Cardiac muscle cell (in vitro differentiated cells and primary cell): ENCODE measurements at regions not wholly inside any gene's neighbourhood (a gene's known extent, or its start where the extent isn't known, plus 50 kb on each side); places are given as distances from the start of the nearest gene placed in this dataset.

Experiments used
- DNase-seq, 2 donors: peaks; one replicate each; pipeline versions ENCODE4 v3.0.0 to v3.0.0-alpha.2; 2010 to 2017; ENCODE audit warnings: low read depth in 1 of 2, low spot score in 1 of 2
- H3K27ac ChIP-seq: fragments of 200-600 bp; sonication (generic); 2 replicates; pipeline ENCODE4 v1.5.1; 2016
- H3K27me3 ChIP-seq: fragments of 200-600 bp; sonication (generic); 2 replicates; pipeline ENCODE4 v1.6.0; 2016; ENCODE audit warnings: control low read depth
- H3K36me3 ChIP-seq: fragments of 200-600 bp; sonication (generic); 2 replicates; pipeline ENCODE4 v1.5.1; 2016; ENCODE audit warnings: control low read depth
- H3K4me1 ChIP-seq: fragments of 200-600 bp; sonication (generic); 2 replicates; pipeline ENCODE4 v1.8.1; 2017; ENCODE audit warnings: low read depth, mild to moderate bottlenecking, mixed run types
- H3K4me3 ChIP-seq: fragments of 200-600 bp; sonication (generic); 2 replicates; pipeline ENCODE4 v1.5.1; 2016; ENCODE audit warnings: mild to moderate bottlenecking
- H3K9me3 ChIP-seq: fragments of 200-600 bp; sonication (generic); 2 replicates; pipeline ENCODE4 v1.5.1; 2017; ENCODE audit warnings: low read depth, mild to moderate bottlenecking, control low read depth
- CTCF ChIP-seq: IDR thresholded peaks from 2 replicates; pipeline ENCODE4 v1.5.1; 2012; ENCODE audit warnings: low read depth, mild to moderate bottlenecking, low read length

- peak in 1 of 2 donors; percentile 24 for DNase-seq
- H3K9me3 ChIP-seq, result no peaks in the 10 kb centered on the region
- H3K27ac ChIP-seq, result no peak overlapping the region
- H3K36me3 ChIP-seq, result no peaks in the 10 kb centered on the region
- H3K4me3 ChIP-seq, result no peak overlapping the region
- TF ChIP-seq CTCF, result no peak
- H3K27me3 ChIP-seq, result no peaks in the 10 kb centered on the region
- H3K4me1 ChIP-seq, result peaks cover 9% of the 10 kb centered on the region
Measured at GRCh38 chr3:79881431-79881830, 113.6 kb upstream of the ROBO1 start.

GRCh38 chr3:79878708-79879107, 110.9 kb upstream of the ROBO1 start:
- Histone ChIP-seq H3K27me3 (no peaks in the 10 kb centered on the region), H3K4me3 (no peak overlapping the region), H3K27ac (no peak overlapping the region), H3K9me3 (no peaks in the 10 kb centered on the region), H3K4me1 (peaks cover 7% of the 10 kb centered on the region), H3K36me3 (no peaks in the 10 kb centered on the region)
- no peak for DNase-seq
- no peak for TF ChIP-seq CTCF

- Histone ChIP-seq H3K36me3 (no peaks in the 10 kb centered on the region), H3K4me1 (peaks cover 7% of the 10 kb centered on the region), H3K27ac (no peak overlapping the region), H3K27me3 (no peaks in the 10 kb centered on the region), H3K9me3 (no peaks in the 10 kb centered on the region), H3K4me3 (no peak overlapping the region)
- peak in 1 of 2 donors; percentile 28 for DNase-seq
- TF ChIP-seq CTCF, result no peak
Measured at GRCh38 chr3:79874646-79875045, 106.8 kb upstream of the ROBO1 start.

- no peaks in the 10 kb centered on the region for H3K9me3 ChIP-seq
- no peak overlapping the region for H3K4me3 ChIP-seq
- no peaks in the 10 kb centered on the region for H3K27me3 ChIP-seq
- H3K36me3 ChIP-seq, result no peaks in the 10 kb centered on the region
- H3K27ac ChIP-seq, result no peak overlapping the region
- DNase-seq, result peak in 1 of 2 donors; percentile 77
- peaks cover 7% of the 10 kb centered on the region for H3K4me1 ChIP-seq
- no peak for TF ChIP-seq CTCF
Measured at GRCh38 chr3:79872483-79872882, 104.7 kb upstream of the ROBO1 start.

GRCh38 chr3:79871656-79872055, 103.9 kb upstream of the ROBO1 start:
- Histone ChIP-seq H3K36me3 (no peaks in the 10 kb centered on the region), H3K9me3 (no peaks in the 10 kb centered on the region), H3K27ac (no peak overlapping the region), H3K4me3 (no peak overlapping the region), H3K4me1 (peaks cover 7% of the 10 kb centered on the region), H3K27me3 (no peaks in the 10 kb centered on the region)
- DNase-seq, result peak in 1 of 2 donors; percentile 32
- TF ChIP-seq CTCF, result no peak

- Histone ChIP-seq H3K27ac (no peak overlapping the region), H3K4me3 (no peak overlapping the region), H3K36me3 (no peaks in the 10 kb centered on the region), H3K27me3 (no peaks in the 10 kb centered on the region), H3K4me1 (peaks cover 7% of the 10 kb centered on the region), H3K9me3 (no peaks in the 10 kb centered on the region)
- no peak for TF ChIP-seq CTCF
- no peak for DNase-seq
Measured at GRCh38 chr3:79870313-79870620, 102.5 kb upstream of the ROBO1 start.
